Coronary artery (tissue), 2 donors: ENCODE measurements at regions not wholly inside any gene's neighbourhood (a gene's known extent, or its start where the extent isn't known, plus 50 kb on each side); places are given as distances from the start of the nearest gene placed in this dataset.

Source experiments
- DNase-seq: peaks from one replicate; pipeline ENCODE4 v3.0.0-alpha.2; 2017; ENCODE audit warnings: low spot score
- H3K27ac ChIP-seq, 2 donors: fragments of 200-600 bp; sonication (generic); one replicate each; pipeline ENCODE4 v1.5.1; 2016 to 2019
- H3K4me3 ChIP-seq: fragments of 200-600 bp; sonication (generic); 2 replicates; pipeline ENCODE4 v1.5.1; 2016; ENCODE audit warnings: mild to moderate bottlenecking, moderate library complexity
- CTCF ChIP-seq: fragments of 200-600 bp; sonication (generic); IDR thresholded peaks from one replicate; pipeline ENCODE4 v1.5.1; 2019; ENCODE audit warnings: antibody characterized with exemption

GRCh38 chr16:80071964-80072456 is 468.8 kb upstream of the DYNLRB2 start:
- H3K27ac ChIP-seq: no peak overlapping the region
- H3K4me3 ChIP-seq: no peak overlapping the region
- no peak for DNase-seq
- TF ChIP-seq CTCF: no peak

GRCh38 chr16:80066805-80067580 is 466.5 kb upstream of the MAF start:
- no peak for TF ChIP-seq CTCF
- no peak for DNase-seq
- no peak overlapping the region for H3K4me3 ChIP-seq
- H3K27ac ChIP-seq: no peak overlapping the region

GRCh38 chr16:80065541-80065940 is 465.0 kb upstream of the MAF start:
- no peak overlapping the region for H3K27ac ChIP-seq
- H3K4me3 ChIP-seq: no peak overlapping the region
- DNase-seq: no peak
- no peak for TF ChIP-seq CTCF

- no peak for TF ChIP-seq CTCF
- Histone ChIP-seq H3K4me3 (peak overlapping the region; percentile 1), H3K27ac (no peak overlapping the region)
- DNase-seq: no peak
Measured at GRCh38 chr16:80063713-80064069, 463.2 kb upstream of the MAF start.

GRCh38 chr16:80063031-80063712 is 462.6 kb upstream of the MAF start:
- Histone ChIP-seq H3K4me3 (peak overlapping the region; percentile 1), H3K27ac (no peak overlapping the region)
- no peak for TF ChIP-seq CTCF
- no peak for DNase-seq

GRCh38 chr16:80062361-80063030 is 462.0 kb upstream of the MAF start:
- TF ChIP-seq CTCF: no peak
- DNase-seq: no peak
- Histone ChIP-seq H3K27ac (no peak overlapping the region), H3K4me3 (no peak overlapping the region)
